Vagina (tissue), 2 donors: ENCODE measurements at regions not wholly inside any gene's neighbourhood (a gene's known extent, or its start where the extent isn't known, plus 50 kb on each side); places are given as distances from the start of the nearest gene placed in this dataset.

Source experiments
- DNase-seq, 2 donors: peaks; one replicate each; pipeline ENCODE4 v3.0.0-alpha.2; 2017; ENCODE audit errors: extremely low spot score in 2 of 2
- H3K27ac ChIP-seq: fragments of 200-600 bp; sonication (generic); one replicate; pipeline ENCODE4 v1.5.1; 2019
- H3K27me3 ChIP-seq: fragments of 200-600 bp; sonication (generic); one replicate; pipeline ENCODE4 v1.5.1; 2019
- H3K36me3 ChIP-seq, 2 donors: fragments of 200-600 bp; sonication (generic); one replicate each; pipeline ENCODE4 v1.5.1; 2017 to 2019
- H3K4me1 ChIP-seq: fragments of 200-600 bp; sonication (generic); one replicate; pipeline ENCODE4 v1.5.1; 2019
- H3K4me3 ChIP-seq, 2 donors: fragments of 200-600 bp; sonication (generic); 1 replicate in 1 of 2; 2 replicates in 1 of 2; pipeline ENCODE4 v1.5.1; 2016 to 2019
- H3K9me3 ChIP-seq: fragments of 200-600 bp; sonication (generic); one replicate; pipeline ENCODE4 v1.5.1; 2019
- POLR2A ChIP-seq, 2 donors: fragments of 450-650 bp; IDR thresholded peaks; one replicate each; pipeline ENCODE4 v1.6.1; 2017; ENCODE audit warnings: antibody characterized with exemption in 2 of 2, mild to moderate bottlenecking in 2 of 2, moderate library complexity in 2 of 2
- POLR2AphosphoS5 ChIP-seq, 2 donors: sonication (generic); formaldehyde crosslinking; IDR thresholded peaks; one replicate each; pipeline ENCODE4 v1.9.0; 2017; ENCODE audit warnings: antibody characterized with exemption in 2 of 2, mild to moderate bottlenecking in 2 of 2, low read depth in 1 of 2; ENCODE audit not compliant: insufficient read depth in 1 of 2
- intact Hi-C: fragments of 100-400 bp; cut with DNase I; formaldehyde crosslinking; loops from one replicate; pipeline ENCODE4 v1.15.1; 2023
- TF ChIP-seq, protein P1 (sequence below), 3 experiments: fragments of 450-650 bp in 2 of 3; fragments of 200-600 bp in 1 of 3; sonication (generic) in 1 of 3; IDR thresholded peaks; one replicate each; pipeline ENCODE4 v1.5.1; 2017 to 2019; ENCODE audit warnings: antibody characterized with exemption in 3 of 3, mild to moderate bottlenecking in 2 of 3, moderate library complexity in 2 of 3

DNA sequence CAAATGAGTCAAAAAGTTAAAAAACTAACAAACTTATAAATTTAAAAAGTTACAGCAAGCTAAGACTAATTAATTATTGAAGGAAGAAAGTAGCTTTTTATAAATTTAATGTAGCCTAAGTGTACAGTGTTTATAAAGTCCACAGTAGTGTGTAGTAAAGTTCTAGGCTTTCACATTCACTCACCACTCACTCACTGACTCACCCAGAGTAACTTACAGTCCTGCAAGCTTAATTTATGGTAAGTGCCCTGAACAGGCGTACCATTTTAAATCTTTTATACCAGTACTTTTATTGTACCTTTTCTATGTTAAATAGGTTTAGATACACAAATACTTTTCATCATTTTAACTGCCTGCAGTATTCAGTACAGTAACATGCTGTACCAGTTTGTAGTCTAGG is 80.0 kb upstream of the C9orf72 start:
- DNase-seq = no peak
- no peaks in the 10 kb centered on the region for H3K36me3 ChIP-seq
- TF ChIP-seq POLR2AphosphoS5 (IDR thresholded peaks at IDR 0.05; ENCODE audit: insufficient read depth in 1 of 2, low read depth in 1 of 2) = no peak
- no peaks in the 10 kb centered on the region for H3K27me3 ChIP-seq
- H3K4me3 ChIP-seq = no peak overlapping the region
- H3K9me3 ChIP-seq = no peaks in the 10 kb centered on the region
- H3K27ac ChIP-seq = no peak overlapping the region
- no peaks in the 10 kb centered on the region for H3K4me1 ChIP-seq
- intact Hi-C loops = no loop called here

DNA sequence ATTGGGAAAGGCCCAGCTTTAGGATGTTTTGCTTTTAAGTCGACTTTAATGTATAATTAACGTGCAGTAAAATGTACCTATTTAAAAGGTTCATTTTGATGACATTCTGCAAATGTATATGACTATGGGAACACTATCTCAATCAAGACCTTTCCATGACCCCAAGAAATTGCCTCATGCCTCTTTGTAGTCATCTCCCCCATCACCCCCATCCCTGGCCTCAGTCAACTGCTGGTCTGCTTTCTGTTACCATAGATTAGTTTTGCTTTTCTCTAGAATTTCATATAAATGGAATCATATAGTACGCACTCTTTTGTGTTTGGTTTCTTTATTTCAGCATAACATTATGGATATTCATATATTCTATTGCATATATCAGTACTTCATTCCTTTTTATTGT is 80.7 kb upstream of the C9orf72 start:
- Histone ChIP-seq H3K4me1 (no peaks in the 10 kb centered on the region), H3K27me3 (no peaks in the 10 kb centered on the region), H3K27ac (no peak overlapping the region), H3K9me3 (no peaks in the 10 kb centered on the region), H3K36me3 (no peaks in the 10 kb centered on the region), H3K4me3 (no peak overlapping the region)
- intact Hi-C loops = no loop called here
- TF ChIP-seq POLR2A (IDR thresholded peaks at IDR 0.05) = no peak
- TF ChIP-seq, protein P1, sequence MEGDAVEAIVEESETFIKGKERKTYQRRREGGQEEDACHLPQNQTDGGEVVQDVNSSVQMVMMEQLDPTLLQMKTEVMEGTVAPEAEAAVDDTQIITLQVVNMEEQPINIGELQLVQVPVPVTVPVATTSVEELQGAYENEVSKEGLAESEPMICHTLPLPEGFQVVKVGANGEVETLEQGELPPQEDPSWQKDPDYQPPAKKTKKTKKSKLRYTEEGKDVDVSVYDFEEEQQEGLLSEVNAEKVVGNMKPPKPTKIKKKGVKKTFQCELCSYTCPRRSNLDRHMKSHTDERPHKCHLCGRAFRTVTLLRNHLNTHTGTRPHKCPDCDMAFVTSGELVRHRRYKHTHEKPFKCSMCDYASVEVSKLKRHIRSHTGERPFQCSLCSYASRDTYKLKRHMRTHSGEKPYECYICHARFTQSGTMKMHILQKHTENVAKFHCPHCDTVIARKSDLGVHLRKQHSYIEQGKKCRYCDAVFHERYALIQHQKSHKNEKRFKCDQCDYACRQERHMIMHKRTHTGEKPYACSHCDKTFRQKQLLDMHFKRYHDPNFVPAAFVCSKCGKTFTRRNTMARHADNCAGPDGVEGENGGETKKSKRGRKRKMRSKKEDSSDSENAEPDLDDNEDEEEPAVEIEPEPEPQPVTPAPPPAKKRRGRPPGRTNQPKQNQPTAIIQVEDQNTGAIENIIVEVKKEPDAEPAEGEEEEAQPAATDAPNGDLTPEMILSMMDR (IDR thresholded peaks at IDR 0.05) = no peak
- TF ChIP-seq POLR2AphosphoS5 (IDR thresholded peaks at IDR 0.05; ENCODE audit: insufficient read depth in 1 of 2, low read depth in 1 of 2) = no peak
- DNase-seq = no peak

DNA sequence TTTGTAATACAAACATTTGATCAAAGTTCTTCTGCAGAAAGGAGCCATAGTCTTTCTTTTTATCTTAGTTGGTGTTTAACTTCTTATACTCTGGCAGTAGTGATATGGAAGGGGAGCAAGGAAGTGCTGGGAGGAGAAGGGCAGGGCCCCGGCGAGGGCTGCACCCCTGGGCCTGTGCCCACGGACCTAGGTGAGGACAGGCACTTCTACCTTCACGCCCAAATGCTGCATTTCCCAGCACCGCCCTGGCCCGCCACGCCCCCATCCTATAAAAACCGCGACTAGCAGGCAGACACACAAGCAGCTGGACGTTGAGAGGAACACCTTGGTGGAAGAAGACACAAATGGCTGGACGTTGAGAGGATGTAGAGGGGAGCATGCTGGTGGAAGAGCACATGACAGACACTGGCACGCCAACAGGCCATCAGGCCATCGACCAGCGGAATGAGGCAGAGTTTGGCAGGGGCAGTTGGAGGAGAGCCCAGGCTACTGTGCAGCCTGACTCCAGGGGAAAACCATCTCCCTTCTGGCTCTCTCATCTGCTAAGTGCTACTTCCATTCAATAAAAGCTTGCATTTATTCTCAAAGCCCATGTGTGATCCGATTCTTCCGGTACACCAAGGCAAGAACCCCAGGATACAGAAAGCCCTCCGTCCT is 81.5 kb upstream of the C9orf72 start:
- Histone ChIP-seq H3K27me3 (no peaks in the 10 kb centered on the region), H3K36me3 (no peaks in the 10 kb centered on the region), H3K4me1 (no peaks in the 10 kb centered on the region), H3K9me3 (no peaks in the 10 kb centered on the region), H3K4me3 (no peak overlapping the region), H3K27ac (no peak overlapping the region)
- DNase-seq = no peak
- intact Hi-C loops = no loop called here
- TF ChIP-seq POLR2A (IDR thresholded peaks at IDR 0.05) = no peak
- TF ChIP-seq POLR2AphosphoS5 (IDR thresholded peaks at IDR 0.05; ENCODE audit: insufficient read depth in 1 of 2, low read depth in 1 of 2) = no peak
- TF ChIP-seq, protein P1 (IDR thresholded peaks at IDR 0.05) = no peak

DNA sequence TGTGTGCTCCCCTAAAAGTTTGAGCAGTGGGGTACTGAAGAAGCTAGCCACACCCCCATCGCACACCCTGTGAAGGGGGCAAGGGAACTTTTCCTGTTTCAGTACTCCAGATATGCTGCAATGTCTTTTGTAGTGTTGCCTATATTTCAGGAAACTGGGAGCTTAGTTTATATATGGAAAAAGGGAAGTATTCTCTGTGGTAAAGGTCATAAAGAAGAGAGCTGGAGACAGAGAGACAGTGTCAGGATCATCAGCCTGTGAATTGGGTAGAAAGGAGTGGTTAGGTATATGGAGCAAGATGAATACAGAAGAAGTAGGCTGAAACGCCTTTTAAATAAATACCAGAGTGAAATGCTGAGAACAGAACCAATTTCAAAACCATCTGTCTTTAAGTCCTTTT is 82.2 kb upstream of the C9orf72 start:
- intact Hi-C loops = no loop called here
- DNase-seq = no peak
- no peaks in the 10 kb centered on the region for H3K36me3 ChIP-seq
- no peak overlapping the region for H3K4me3 ChIP-seq
- H3K4me1 ChIP-seq = no peaks in the 10 kb centered on the region
- H3K9me3 ChIP-seq = no peaks in the 10 kb centered on the region
- H3K27me3 ChIP-seq = no peaks in the 10 kb centered on the region
- no peak overlapping the region for H3K27ac ChIP-seq
- TF ChIP-seq POLR2AphosphoS5 (IDR thresholded peaks at IDR 0.05; ENCODE audit: insufficient read depth in 1 of 2, low read depth in 1 of 2) = no peak
- TF ChIP-seq, protein P1 (IDR thresholded peaks at IDR 0.05) = no peak
- TF ChIP-seq POLR2A (IDR thresholded peaks at IDR 0.05) = no peak

DNA sequence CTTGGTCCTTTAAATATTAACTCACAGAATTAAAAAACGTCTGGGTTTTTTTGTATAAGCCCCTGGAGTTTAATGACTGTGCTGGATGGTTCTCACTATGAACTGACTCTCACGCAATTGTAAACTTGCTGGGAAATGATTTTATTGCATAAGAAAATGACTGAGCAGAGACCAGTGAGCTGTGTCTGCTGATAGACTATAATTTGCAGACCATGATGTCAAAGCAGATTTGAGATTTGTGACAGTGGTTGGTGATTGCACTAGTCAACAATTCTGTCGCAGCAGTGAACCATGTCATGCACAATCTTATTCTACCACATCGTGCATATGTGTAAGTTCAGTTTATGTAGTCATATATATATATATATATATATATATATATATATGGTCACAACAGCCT is 85.7 kb upstream of the C9orf72 start:
- Histone ChIP-seq H3K4me1 (no peaks in the 10 kb centered on the region), H3K36me3 (no peaks in the 10 kb centered on the region), H3K27ac (no peak overlapping the region), H3K4me3 (no peak overlapping the region), H3K27me3 (no peaks in the 10 kb centered on the region), H3K9me3 (no peaks in the 10 kb centered on the region)
- intact Hi-C loops = no loop called here
- DNase-seq = no peak
- TF ChIP-seq, protein P1 (IDR thresholded peaks at IDR 0.05) = no peak
- TF ChIP-seq POLR2A (IDR thresholded peaks at IDR 0.05) (no peak), POLR2AphosphoS5 (IDR thresholded peaks at IDR 0.05; ENCODE audit: insufficient read depth in 1 of 2, low read depth in 1 of 2) (no peak)
